Heart left ventricle (tissue), 16 donors: ENCODE measurements at regions not wholly inside any gene's neighbourhood (a gene's known extent, or its start where the extent isn't known, plus 50 kb on each side); places are given as distances from the start of the nearest gene placed in this dataset.

Source experiments
- ATAC-seq, 4 donors: fragments of 200-7000 bp; cut with Tn5 transposase; one replicate each; pipeline ENCODE4 v1.9.1; 2020 to 2022; ENCODE audit warnings: moderate library complexity in 4 of 4, mild to moderate bottlenecking in 3 of 4, moderate number of reproducible peaks in 1 of 4
- DNase-seq, 5 donors: peaks; one replicate each; pipeline ENCODE4 v3.0.0-alpha.2; 2020
- H3K27ac ChIP-seq, 12 donors: fragments of 200-600 bp; sonication (generic) in 4 of 12; one replicate each; pipeline versions ENCODE4 v1.5.0 to v1.8.0; 2016 to 2022; ENCODE audit warnings: mild to moderate bottlenecking in 2 of 12
- H3K27me3 ChIP-seq, 9 donors: fragments of 200-600 bp; sonication (generic) in 2 of 9; one replicate each; pipeline versions ENCODE4 v1.5.1 to v1.8.0; 2016 to 2022; ENCODE audit warnings: mild to moderate bottlenecking in 3 of 9
- H3K36me3 ChIP-seq, 9 donors: fragments of 200-600 bp; sonication (generic) in 2 of 9; one replicate each; pipeline versions ENCODE4 v1.5.0 to v1.8.0; 2018 to 2022; ENCODE audit warnings: mild to moderate bottlenecking in 2 of 9
- H3K4me1 ChIP-seq, 12 donors: fragments of 200-600 bp; sonication (generic) in 4 of 12; one replicate each; pipeline versions ENCODE4 v1.5.0 to v1.8.0; 2016 to 2022; ENCODE audit warnings: mild to moderate bottlenecking in 3 of 12
- H3K4me3 ChIP-seq, 12 donors: fragments of 200-600 bp; sonication (generic) in 4 of 12; one replicate each; pipeline versions ENCODE4 v1.5.0 to v1.8.0; 2017 to 2022; ENCODE audit warnings: mild to moderate bottlenecking in 9 of 12, moderate library complexity in 4 of 12
- H3K9me3 ChIP-seq, 12 donors: fragments of 200-600 bp; sonication (generic) in 4 of 12; one replicate each; pipeline versions ENCODE4 v1.5.0 to v1.8.0; 2016 to 2022; ENCODE audit warnings: mild to moderate bottlenecking in 1 of 12
- POLR2A ChIP-seq, 2 donors: fragments of 450-650 bp; IDR thresholded peaks; one replicate each; pipeline ENCODE4 v1.6.1; 2017; ENCODE audit warnings: antibody characterized with exemption in 2 of 2, mild to moderate bottlenecking in 2 of 2, moderate library complexity in 2 of 2
- whole genome bisulfite sequencing, 4 donors: extraction: QIAGEN DNeasy Blood & Tissue Kit in 2 of 4; methylation state at CpG; one replicate each; pipeline versions ENCODE4 v1.1.5 to v1.1.7; 2013 to 2018; 5-methylcytosine and 5-hydroxymethylcytosine counted together
- intact Hi-C, 10 donors: fragments of 100-400 bp; cut with DNase I; formaldehyde crosslinking; loops; one replicate each; pipeline versions ENCODE4 v1.11.1 to v1.14.2; 2022
- TF ChIP-seq, protein P1 (sequence below), 12 donors: fragments of 200-600 bp; sonication (generic) in 4 of 12; IDR thresholded peaks; one replicate each; pipeline versions ENCODE4 v1.5.0 to v1.8.0; 2018 to 2022; ENCODE audit warnings: antibody characterized with exemption in 12 of 12, mild to moderate bottlenecking in 5 of 12
- donor health status: ischemic (EF 13 %, LVEDD 7.1; RV severe dilation, severe dysfunction).
- donor health status: healthy with polysubstance abuse.
- donor health status: DM: no; HTN: yes; CAD: no.
- donor health status: DM: no; HTN: no; CAD: no.
- donor health status: ischemic (EF 25% LVEDD 6.9; RV normal size, moderate dysfunction).
- donor health status: ischemic (EF 25% LVEDD 5.7; RV mildly dilated, moderate dysfunction).
- donor health status: healthy.
- donor health status: DM: yes; HTN: yes; CAD: no.
- donor health status: ischemic (EF 35%, LVEDD 5.7; RV mildly dilated, moderate dysfunction).
- donor health status: nonischemic (EF 11% LVEDD 7.7; RV severe dilation, severe dysfunction).
- donor health status: DM: yes; HTN: yes; CAD: no.
- donor health status: PGD.
- donor health status: ischemic (EF 29% LVEDD 5.4; RV normal size, mild dysfunction).
- donor health status: nonischemic (EF 23%, LVEDD 6.1; RV moderate dilation, normal function).

- H3K9me3 ChIP-seq: peaks cover 0 to 17% (median 0%) of the 10 kb centered on the region in 12 donors
- no peak overlapping the region for H3K4me3 ChIP-seq
- no peaks in the 10 kb centered on the region for H3K4me1 ChIP-seq
- intact Hi-C loops: no loop called here
- WGBS, 4 donors: 23 to 67% (median 50%) methylated on average over 2 of the region's 2 CpGs
- H3K27ac ChIP-seq: no peak overlapping the region
- TF ChIP-seq, protein P1, sequence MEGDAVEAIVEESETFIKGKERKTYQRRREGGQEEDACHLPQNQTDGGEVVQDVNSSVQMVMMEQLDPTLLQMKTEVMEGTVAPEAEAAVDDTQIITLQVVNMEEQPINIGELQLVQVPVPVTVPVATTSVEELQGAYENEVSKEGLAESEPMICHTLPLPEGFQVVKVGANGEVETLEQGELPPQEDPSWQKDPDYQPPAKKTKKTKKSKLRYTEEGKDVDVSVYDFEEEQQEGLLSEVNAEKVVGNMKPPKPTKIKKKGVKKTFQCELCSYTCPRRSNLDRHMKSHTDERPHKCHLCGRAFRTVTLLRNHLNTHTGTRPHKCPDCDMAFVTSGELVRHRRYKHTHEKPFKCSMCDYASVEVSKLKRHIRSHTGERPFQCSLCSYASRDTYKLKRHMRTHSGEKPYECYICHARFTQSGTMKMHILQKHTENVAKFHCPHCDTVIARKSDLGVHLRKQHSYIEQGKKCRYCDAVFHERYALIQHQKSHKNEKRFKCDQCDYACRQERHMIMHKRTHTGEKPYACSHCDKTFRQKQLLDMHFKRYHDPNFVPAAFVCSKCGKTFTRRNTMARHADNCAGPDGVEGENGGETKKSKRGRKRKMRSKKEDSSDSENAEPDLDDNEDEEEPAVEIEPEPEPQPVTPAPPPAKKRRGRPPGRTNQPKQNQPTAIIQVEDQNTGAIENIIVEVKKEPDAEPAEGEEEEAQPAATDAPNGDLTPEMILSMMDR (IDR thresholded peaks at IDR 0.05): no peak
- TF ChIP-seq POLR2A (IDR thresholded peaks at IDR 0.05): no peak
- H3K27me3 ChIP-seq: no peaks in the 10 kb centered on the region
- no peaks in the 10 kb centered on the region for H3K36me3 ChIP-seq
- no peak for DNase-seq
- ATAC-seq: no peak
These were observed 111.6 kb downstream of the MAGEE2 start for GRCh38 chrX:75673468-75673867.

- no peaks in the 10 kb centered on the region for H3K4me1 ChIP-seq
- ATAC-seq (no peak), DNase-seq (no peak)
- H3K9me3 ChIP-seq: peaks cover 0 to 8% (median 0%) of the 10 kb centered on the region in 12 donors
- no peak overlapping the region for H3K27ac ChIP-seq
- H3K36me3 ChIP-seq: no peaks in the 10 kb centered on the region
- no peak for TF ChIP-seq POLR2A (IDR thresholded peaks at IDR 0.05)
- TF ChIP-seq, protein P1 (IDR thresholded peaks at IDR 0.05): no peak
- intact Hi-C loops: no loop called here
- 53 to 92% (median 76%) methylated on average over 1 of the region's 1 CpG for WGBS, 4 donors
- H3K4me3 ChIP-seq: no peak overlapping the region
- H3K27me3 ChIP-seq: peaks cover 0 to 5% (median 0%) of the 10 kb centered on the region in 9 donors
These were observed 129.4 kb downstream of the MAGEE2 start for GRCh38 chrX:75655627-75656026.

DNA sequence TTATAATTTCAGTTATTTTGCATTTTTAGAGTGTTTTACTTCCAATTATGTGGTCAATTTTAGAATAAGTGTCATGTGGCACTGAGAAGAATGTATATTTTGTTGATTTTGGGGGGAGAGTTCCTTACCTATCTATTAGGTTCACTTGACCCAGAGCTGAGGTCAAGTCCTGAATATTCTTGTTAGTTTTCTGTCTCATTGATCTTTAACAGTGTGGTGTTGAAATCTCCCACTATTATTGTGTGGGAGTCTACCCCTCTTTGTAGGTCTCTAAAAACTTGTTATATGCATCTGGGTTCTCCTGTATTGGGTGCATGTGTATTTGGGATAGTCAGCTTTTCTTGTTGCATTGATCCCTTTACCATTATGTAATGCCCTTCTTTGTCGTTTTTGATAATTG, 127.0 kb upstream of the ZDHHC15 start:
- 45 to 78% (median 61%) methylated on average over 1 of the region's 1 CpG for WGBS, 4 donors
- no peak for ATAC-seq
- Histone ChIP-seq H3K36me3 (no peaks in the 10 kb centered on the region), H3K27me3 (peaks cover 0 to 2% (median 0%) of the 10 kb centered on the region in 9 donors), H3K4me3 (no peak overlapping the region), H3K9me3 (peaks cover 0 to 29% (median 3%) of the 10 kb centered on the region in 12 donors), H3K4me1 (no peaks in the 10 kb centered on the region), H3K27ac (no peak overlapping the region)
- no peak for TF ChIP-seq POLR2A (IDR thresholded peaks at IDR 0.05)
- TF ChIP-seq, protein P1 (IDR thresholded peaks at IDR 0.05): no peak
- intact Hi-C loops: no loop called here
- no peak for DNase-seq

GRCh38 chrX:75648803-75649588, 126.2 kb upstream of the ZDHHC15 start:
- intact Hi-C loops: no loop called here
- Histone ChIP-seq H3K36me3 (no peaks in the 10 kb centered on the region), H3K27ac (no peak overlapping the region), H3K9me3 (peaks cover 0 to 29% (median 3%) of the 10 kb centered on the region in 12 donors), H3K27me3 (peaks cover 0 to 2% (median 0%) of the 10 kb centered on the region in 9 donors), H3K4me3 (no peak overlapping the region), H3K4me1 (no peaks in the 10 kb centered on the region)
- TF ChIP-seq POLR2A (IDR thresholded peaks at IDR 0.05): no peak
- TF ChIP-seq, protein P1 (IDR thresholded peaks at IDR 0.05): no peak
- DNase-seq (no peak), ATAC-seq (no peak)
- 66 to 85% (median 81%) methylated on average over 15 to 16 of the region's 16 CpGs for WGBS, 4 donors
